Stomach smooth muscle (tissue), 2 donors: ENCODE measurements at regions not wholly inside any gene's neighbourhood (a gene's known extent, or its start where the extent isn't known, plus 50 kb on each side); places are given as distances from the start of the nearest gene placed in this dataset.

Experiments used
- H3K27ac ChIP-seq: one replicate; pipeline ENCODE4 v1.7.0; 2013; ENCODE audit warnings: mild to moderate bottlenecking, low read length, inconsistent platforms
- H3K27me3 ChIP-seq, 2 donors: one replicate each; pipeline ENCODE4 v1.7.0; 2013; ENCODE audit warnings: low read length in 2 of 2; ENCODE audit not compliant: insufficient read depth in 2 of 2, control insufficient read depth in 1 of 2
- H3K36me3 ChIP-seq, 2 donors: one replicate each; pipeline ENCODE4 v1.7.0; 2013; ENCODE audit warnings: low read length in 2 of 2; ENCODE audit not compliant: control insufficient read depth in 2 of 2, insufficient read depth in 2 of 2
- H3K4me1 ChIP-seq: one replicate; pipeline ENCODE4 v1.7.0; 2013; ENCODE audit warnings: low read length; ENCODE audit not compliant: control insufficient read depth, insufficient read depth
- H3K4me3 ChIP-seq, 2 donors: one replicate each; pipeline ENCODE4 v1.7.0; 2013; ENCODE audit warnings: low read length in 2 of 2
- H3K9ac ChIP-seq, 2 donors: one replicate each; pipeline ENCODE4 v1.7.0; 2013; ENCODE audit warnings: low read length in 2 of 2, mild to moderate bottlenecking in 1 of 2
- H3K9me3 ChIP-seq, 2 donors: one replicate each; pipeline ENCODE4 v1.7.0; 2013; ENCODE audit warnings: low read length in 2 of 2; ENCODE audit not compliant: control insufficient read depth in 2 of 2
- donor health status: healthy.
- donor health status: Pancreatic carcinoma.

- no peak overlapping the region for H3K9ac ChIP-seq
- no peaks in the 10 kb centered on the region for H3K36me3 ChIP-seq
- no peaks in the 10 kb centered on the region for H3K27me3 ChIP-seq
- H3K27ac ChIP-seq = no peak overlapping the region
- H3K4me3 ChIP-seq = no peak overlapping the region
- H3K4me1 ChIP-seq = peaks cover 6% of the 10 kb centered on the region
- H3K9me3 ChIP-seq = no peaks in the 10 kb centered on the region
These were observed 218.5 kb upstream of the KLF6 start for GRCh38 chr10:4003348-4003973.

GRCh38 chr10:4001811-4002210, 216.8 kb upstream of the KLF6 start:
- H3K9me3 ChIP-seq = no peaks in the 10 kb centered on the region
- peaks cover 6% of the 10 kb centered on the region for H3K4me1 ChIP-seq
- H3K4me3 ChIP-seq = no peak overlapping the region
- no peaks in the 10 kb centered on the region for H3K36me3 ChIP-seq
- H3K9ac ChIP-seq = no peak overlapping the region
- H3K27ac ChIP-seq = no peak overlapping the region
- H3K27me3 ChIP-seq = no peaks in the 10 kb centered on the region

- no peaks in the 10 kb centered on the region for H3K27me3 ChIP-seq
- H3K9ac ChIP-seq = no peak overlapping the region
- no peaks in the 10 kb centered on the region for H3K9me3 ChIP-seq
- no peaks in the 10 kb centered on the region for H3K36me3 ChIP-seq
- H3K4me1 ChIP-seq = no peaks in the 10 kb centered on the region
- H3K4me3 ChIP-seq = no peak overlapping the region
- no peak overlapping the region for H3K27ac ChIP-seq
These were observed 214.6 kb upstream of the KLF6 start for GRCh38 chr10:3999642-4000041.

GRCh38 chr10:3996697-3997096, 211.7 kb upstream of the KLF6 start:
- Histone ChIP-seq H3K9me3 (no peaks in the 10 kb centered on the region), H3K4me1 (no peaks in the 10 kb centered on the region)

GRCh38 chr10:3995302-3996210, 210.5 kb upstream of the KLF6 start:
- Histone ChIP-seq H3K4me3 (no peak overlapping the region), H3K4me1 (no peaks in the 10 kb centered on the region), H3K27ac (no peak overlapping the region), H3K36me3 (no peaks in the 10 kb centered on the region), H3K27me3 (no peaks in the 10 kb centered on the region), H3K9me3 (no peaks in the 10 kb centered on the region), H3K9ac (no peak overlapping the region)

More at GRCh38 chr10:3996697-3997096, 211.7 kb upstream of the KLF6 start:
- no peak overlapping the region for H3K4me3 ChIP-seq
- no peak overlapping the region for H3K9ac ChIP-seq
- H3K36me3 ChIP-seq = no peaks in the 10 kb centered on the region
- no peak overlapping the region for H3K27ac ChIP-seq
- no peaks in the 10 kb centered on the region for H3K27me3 ChIP-seq

- Histone ChIP-seq H3K36me3 (no peaks in the 10 kb centered on the region), H3K27ac (no peak overlapping the region), H3K9me3 (no peaks in the 10 kb centered on the region)
These were observed 207.6 kb upstream of the KLF6 start for GRCh38 chr10:3992382-3993178.

GRCh38 chr10:3990307-3990706, 205.3 kb upstream of the KLF6 start:
- Histone ChIP-seq H3K4me3 (no peak overlapping the region), H3K4me1 (no peaks in the 10 kb centered on the region), H3K27ac (no peak overlapping the region), H3K27me3 (no peaks in the 10 kb centered on the region), H3K36me3 (no peaks in the 10 kb centered on the region), H3K9me3 (no peaks in the 10 kb centered on the region), H3K9ac (no peak overlapping the region)

More at GRCh38 chr10:3992382-3993178, 207.6 kb upstream of the KLF6 start:
- no peak overlapping the region for H3K4me3 ChIP-seq
- no peaks in the 10 kb centered on the region for H3K27me3 ChIP-seq
- H3K4me1 ChIP-seq = no peaks in the 10 kb centered on the region
- H3K9ac ChIP-seq = no peak overlapping the region

GRCh38 chr10:3987143-3987974, 202.3 kb upstream of the KLF6 start:
- no peak overlapping the region for H3K4me3 ChIP-seq
- H3K27me3 ChIP-seq = no peaks in the 10 kb centered on the region
- H3K36me3 ChIP-seq = no peaks in the 10 kb centered on the region
- peaks cover 0 to 5% of the 10 kb centered on the region in 2 donors for H3K9me3 ChIP-seq
- no peak overlapping the region for H3K9ac ChIP-seq
- H3K4me1 ChIP-seq = no peaks in the 10 kb centered on the region
- no peak overlapping the region for H3K27ac ChIP-seq

DNA sequence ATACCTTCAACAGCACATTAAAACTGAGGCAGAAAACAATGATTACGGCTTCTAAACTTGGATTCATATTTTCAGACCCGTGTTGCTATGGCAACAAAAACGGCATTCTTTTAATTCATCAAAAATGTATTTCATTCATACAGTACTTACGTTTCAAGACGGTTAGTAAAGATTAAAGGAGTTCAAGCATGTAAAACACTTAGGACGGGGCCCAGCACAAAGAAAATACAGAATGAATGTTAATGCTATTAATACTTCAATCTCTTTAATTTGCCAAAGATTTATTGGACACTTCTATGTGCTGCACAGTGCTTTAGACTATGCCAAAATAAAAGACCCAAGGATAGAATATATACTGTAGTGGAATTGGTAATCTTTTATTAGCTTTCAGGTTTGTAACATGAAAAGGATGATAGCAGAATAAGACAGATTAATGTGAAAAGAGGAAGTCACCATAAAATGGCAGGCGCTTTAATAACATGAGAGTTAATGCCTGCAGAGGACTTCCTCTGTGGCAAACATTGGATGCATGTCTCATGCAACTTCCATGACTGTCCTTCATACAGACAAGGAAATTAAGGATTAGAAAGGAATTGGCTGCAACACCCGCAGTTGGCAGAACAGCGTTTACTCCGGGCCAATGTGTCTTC, 201.6 kb upstream of the KLF6 start:
- H3K4me3 ChIP-seq = no peak overlapping the region
- no peaks in the 10 kb centered on the region for H3K4me1 ChIP-seq
- no peak overlapping the region for H3K9ac ChIP-seq
- no peaks in the 10 kb centered on the region for H3K27me3 ChIP-seq
- no peaks in the 10 kb centered on the region for H3K36me3 ChIP-seq
- H3K27ac ChIP-seq = no peak overlapping the region
- peaks cover 0 to 5% of the 10 kb centered on the region in 2 donors for H3K9me3 ChIP-seq
